ENCODE measurements at regions not wholly inside any gene's neighbourhood (a gene's known extent, or its start where the extent isn't known, plus 50 kb on each side); places are given as distances from the start of the nearest gene placed in this dataset.
A peak's percentile ranks its signal among the peaks of the same experiment; 100 is the strongest.

GRCh38 chr6:90412538-90413369 lies 116.1 kb upstream of the BACH2 start:
- no peaks in the 10 kb centered on the region for H3K9me3 ChIP-seq (replicated peaks in 1 of 11)
- H4K20me1 ChIP-seq = no peaks in the 10 kb centered on the region
- H3K9ac ChIP-seq = no peak overlapping the region
- H3K4me1 ChIP-seq = peaks cover 6 to 16% (median 12%) of the 10 kb centered on the region in 10 experiments; a peak in 15 of 20 replicates
- no peaks in the 10 kb centered on the region for H3K27me3 ChIP-seq
- H3K27ac ChIP-seq = no peak overlapping the region
- TF ChIP-seq Cebpa-rat (IDR thresholded peaks at IDR 0.05) = no peak
- peak overlapping the region in 5 of 11 experiments; percentile 62 to 72 (median 70); a peak in 11 of 22 replicates for H3K4me2 ChIP-seq
- no peaks in the 10 kb centered on the region for H3K36me3 ChIP-seq
- no peak overlapping the region for H3K4me3 ChIP-seq

GRCh38 chr6:90411292-90411781 lies 114.7 kb upstream of the BACH2 start:
- H3K27ac ChIP-seq = no peak overlapping the region

GRCh38 chr6:90409700-90410099 lies 113.1 kb upstream of the BACH2 start:
- Histone ChIP-seq H3K9ac (no peak overlapping the region), H3K9me3 (replicated peaks in 1 of 11) (no peaks in the 10 kb centered on the region), H4K20me1 (no peaks in the 10 kb centered on the region), H3K4me2 (no peak overlapping the region), H3K27ac (no peak overlapping the region), H3K4me3 (no peak overlapping the region), H3K36me3 (no peaks in the 10 kb centered on the region), H3K4me1 (peaks cover 6 to 16% (median 12%) of the 10 kb centered on the region in 10 experiments; a peak in 15 of 20 replicates), H3K27me3 (no peaks in the 10 kb centered on the region)
- no peak for TF ChIP-seq Cebpa-rat (IDR thresholded peaks at IDR 0.05)

More at GRCh38 chr6:90411292-90411781, 114.7 kb upstream of the BACH2 start:
- no peaks in the 10 kb centered on the region for H3K36me3 ChIP-seq
- no peak for TF ChIP-seq Cebpa-rat (IDR thresholded peaks at IDR 0.05)
- H3K4me1 ChIP-seq = peaks cover 6 to 16% (median 12%) of the 10 kb centered on the region in 10 experiments; a peak in 15 of 20 replicates
- no peaks in the 10 kb centered on the region for H3K27me3 ChIP-seq
- H4K20me1 ChIP-seq = no peaks in the 10 kb centered on the region
- no peaks in the 10 kb centered on the region for H3K9me3 ChIP-seq (replicated peaks in 1 of 11)
- no peak overlapping the region for H3K4me2 ChIP-seq
- no peak overlapping the region for H3K9ac ChIP-seq
- no peak overlapping the region for H3K4me3 ChIP-seq

GRCh38 chr6:90406957-90407356 lies 110.3 kb upstream of the BACH2 start:
- H3K36me3 ChIP-seq = no peaks in the 10 kb centered on the region
- no peak overlapping the region for H3K4me3 ChIP-seq
- no peaks in the 10 kb centered on the region for H3K9me3 ChIP-seq (replicated peaks in 1 of 11)
- no peak overlapping the region for H3K9ac ChIP-seq
- no peaks in the 10 kb centered on the region for H4K20me1 ChIP-seq
- no peaks in the 10 kb centered on the region for H3K27me3 ChIP-seq
- no peak overlapping the region for H3K27ac ChIP-seq
- TF ChIP-seq Cebpa-rat (IDR thresholded peaks at IDR 0.05) = no peak
- H3K4me1 ChIP-seq = no peaks in the 10 kb centered on the region
- no peak overlapping the region for H3K4me2 ChIP-seq

GRCh38 chr6:90406142-90406794 lies 109.6 kb upstream of the BACH2 start:
- Histone ChIP-seq H3K4me2 (no peak overlapping the region), H3K4me3 (no peak overlapping the region), H3K9me3 (replicated peaks in 1 of 11) (no peaks in the 10 kb centered on the region), H3K36me3 (no peaks in the 10 kb centered on the region), H3K9ac (no peak overlapping the region), H4K20me1 (no peaks in the 10 kb centered on the region), H3K4me1 (no peaks in the 10 kb centered on the region), H3K27ac (no peak overlapping the region), H3K27me3 (no peaks in the 10 kb centered on the region)
- TF ChIP-seq Cebpa-rat (IDR thresholded peaks at IDR 0.05) = no peak

GRCh38 chr6:90403489-90404381 lies 107.1 kb upstream of the BACH2 start:
- Histone ChIP-seq H3K4me2 (no peak overlapping the region), H3K36me3 (no peaks in the 10 kb centered on the region), H3K9ac (no peak overlapping the region), H3K27ac (no peak overlapping the region), H3K9me3 (replicated peaks in 1 of 11) (no peaks in the 10 kb centered on the region), H3K27me3 (no peaks in the 10 kb centered on the region), H3K4me1 (no peaks in the 10 kb centered on the region), H4K20me1 (no peaks in the 10 kb centered on the region), H3K4me3 (no peak overlapping the region)
- no peak for TF ChIP-seq Cebpa-rat (IDR thresholded peaks at IDR 0.05)

GRCh38 chr6:90402831-90403192 lies 106.2 kb upstream of the BACH2 start:
- Histone ChIP-seq H3K4me1 (no peaks in the 10 kb centered on the region), H3K4me3 (no peak overlapping the region), H3K36me3 (no peaks in the 10 kb centered on the region), H3K27ac (no peak overlapping the region), H3K9ac (no peak overlapping the region), H3K27me3 (no peaks in the 10 kb centered on the region), H3K9me3 (replicated peaks in 1 of 11) (no peaks in the 10 kb centered on the region), H4K20me1 (no peaks in the 10 kb centered on the region), H3K4me2 (no peak overlapping the region)
- TF ChIP-seq Cebpa-rat (IDR thresholded peaks at IDR 0.05) = no peak

- H3K4me2 ChIP-seq = no peak overlapping the region
- H3K27me3 ChIP-seq = no peaks in the 10 kb centered on the region
- no peak for TF ChIP-seq Cebpa-rat (IDR thresholded peaks at IDR 0.05)
- H3K4me1 ChIP-seq = no peaks in the 10 kb centered on the region
- no peaks in the 10 kb centered on the region for H3K9me3 ChIP-seq (replicated peaks in 1 of 11)
- H3K27ac ChIP-seq = no peak overlapping the region
- no peaks in the 10 kb centered on the region for H4K20me1 ChIP-seq
- H3K36me3 ChIP-seq = no peaks in the 10 kb centered on the region
- no peak overlapping the region for H3K9ac ChIP-seq
- H3K4me3 ChIP-seq = no peak overlapping the region
Observed at GRCh38 chr6:90401933-90402830, 105.5 kb upstream of the BACH2 start.

Measured in BLaER1 treated with 17β-estradiol and CSF1 and Interleukin-3, amounts not matched to agents 10 nM and 100 nM (cell line).